K562 (cell line): ENCODE measurements at regions not wholly inside any gene's neighbourhood (a gene's known extent, or its start where the extent isn't known, plus 50 kb on each side); places are given as distances from the start of the nearest gene placed in this dataset.

Experiments
- ATAC-seq: fragments of 200-7000 bp; cut with Tn5 transposase; 3 replicates; pipeline ENCODE4 v1.9.1; 2020; ENCODE audit warnings: moderate library complexity
- BruUV-seq: library from RNA; stranded (reverse); fragments of 400-500 nt; replicated peaks from 2 replicates; lab custom pipeline; 2021; lab: Mats Ljungman, UMichigan
- CTCF ChIA-PET: fragments of 300-600 bp; formaldehyde crosslinking; extraction: SDS; loops from one replicate; lab custom pipeline; 2021; ENCODE audit warnings: low intra/inter-chr PET ratio; lab: Yijun Ruan, JAX
- POLR2A ChIA-PET: fragments of 300-600, 350-650 bp; sonication (Branson Sonifier 250); formaldehyde crosslinking; extraction: SDS; loops from one replicate; lab custom pipeline; 2021; ENCODE audit warnings: antibody characterized with exemption, inconsistent platforms; lab: Yijun Ruan, JAX
- DNase-seq, 4 experiments: peaks; one replicate each; pipeline versions ENCODE4 v3.0.0 to v3.0.0-alpha.2; 2011 to 2018; ENCODE audit warnings: low spot score in 3 of 4, mixed read lengths in 3 of 4; ENCODE audit errors: extremely low read depth in 1 of 4
- FAIRE-seq: peaks from 2 replicates; lab custom pipeline; 2011; peaks lifted over from hg19 to GRCh38; lab: Jason Lieb, UNC
- H2AFZ ChIP-seq: 2 replicates; pipeline ENCODE4 v1.6.0; 2011; ENCODE audit warnings: low read depth, low read length, control low read depth, inconsistent platforms
- H3K27ac ChIP-seq: fragments of 200-600 bp; 3 replicates; pipeline ENCODE4 v1.8.0; 2011; ENCODE audit warnings: low read depth, mild to moderate bottlenecking, control low read depth, inconsistent platforms, low read length, moderate library complexity, mixed read lengths; ENCODE audit errors: extremely low read depth
- H3K27me3 ChIP-seq, 2 experiments: fragments of 300-600 bp in 1 of 2; 2 replicates in 1 of 2; 3 replicates in 1 of 2; pipeline versions ENCODE4 v1.6.0 to v1.8.0; 2011; ENCODE audit warnings: inconsistent platforms in 2 of 2, low read length in 2 of 2, mild to moderate bottlenecking in 1 of 2, mixed read lengths in 1 of 2, moderate library complexity in 1 of 2; ENCODE audit not compliant: control insufficient read depth in 2 of 2, insufficient read depth in 2 of 2
- H3K36me3 ChIP-seq: fragments of 300-600 bp; 3 replicates; pipeline ENCODE4 v1.8.0; 2011; ENCODE audit warnings: mild to moderate bottlenecking, low read length, inconsistent platforms; ENCODE audit not compliant: control insufficient read depth, insufficient read depth
- H3K4me1 ChIP-seq, 2 experiments: fragments of 200-600 bp in 1 of 2; replicated peaks in 1 of 2; 2 replicates in 1 of 2; 3 replicates in 1 of 2; pipeline versions ENCODE4 v1.5.1 to v1.8.0; 2011; ENCODE audit warnings: inconsistent platforms in 2 of 2, low read length in 2 of 2, mild to moderate bottlenecking in 1 of 2, mixed read lengths in 1 of 2, moderate library complexity in 1 of 2; ENCODE audit not compliant: control insufficient read depth in 2 of 2, insufficient read depth in 2 of 2
- H3K4me2 ChIP-seq: 2 replicates; pipeline ENCODE4 v1.6.1; 2011; ENCODE audit warnings: low read length, control low read depth, inconsistent platforms, mixed read lengths; ENCODE audit not compliant: insufficient read depth
- H3K4me3 ChIP-seq: fragments of 200-600 bp; sonication (generic), shearing (Covaris generic); 2 replicates; pipeline ENCODE4 v1.5.1; 2016; ENCODE audit warnings: control low read depth, inconsistent platforms
- H3K79me2 ChIP-seq: fragments of 200-600 bp; 3 replicates; pipeline ENCODE4 v1.8.0; 2011; ENCODE audit warnings: low read length, inconsistent platforms; ENCODE audit not compliant: control insufficient read depth, insufficient read depth
- H3K9ac ChIP-seq, 2 experiments: 2 replicates each; pipeline versions ENCODE4 v1.6.0 to v1.6.1; 2011; ENCODE audit warnings: low read depth in 2 of 2, low read length in 2 of 2, control low read depth in 1 of 2, inconsistent platforms in 1 of 2, mild to moderate bottlenecking in 1 of 2, mixed read lengths in 1 of 2; ENCODE audit not compliant: insufficient read depth in 1 of 2
- H3K9me1 ChIP-seq: one replicate; pipeline ENCODE4 v1.6.0; 2011; ENCODE audit warnings: inconsistent platforms, mild to moderate bottlenecking, low read length, moderate library complexity; ENCODE audit not compliant: control insufficient read depth, insufficient read depth
- H3K9me3 ChIP-seq: replicated peaks from 2 replicates; pipeline ENCODE4 v1.5.1; 2011; ENCODE audit warnings: low read depth, low read length, inconsistent platforms; ENCODE audit not compliant: control insufficient read depth, insufficient read depth
- H4K20me1 ChIP-seq: replicated peaks from 2 replicates; pipeline ENCODE4 v1.6.1; 2011; ENCODE audit warnings: low read length, inconsistent platforms, mixed read lengths; ENCODE audit not compliant: control insufficient read depth, insufficient read depth
- ASH1L ChIP-seq: fragments of 450-650 bp; IDR thresholded peaks from 2 replicates; pipeline ENCODE4 v1.6.1; 2018; ENCODE audit warnings: borderline replicate concordance, mild to moderate bottlenecking, low read depth; ENCODE audit not compliant: partially characterized antibody
- ATF3 ChIP-seq, 2 experiments: fragments of 450-650 bp in 1 of 2; sonication (generic) in 1 of 2; formaldehyde crosslinking in 1 of 2; IDR thresholded peaks in 1 of 2; conservative IDR thresholded peaks in 1 of 2; 2 replicates each; pipeline versions ENCODE4 v1.6.1 to v1.8.1; 2016 to 2023; ENCODE audit warnings: mild to moderate bottlenecking in 2 of 2, moderate library complexity in 2 of 2, inconsistent platforms in 1 of 2, missing genetic modification reagents in 1 of 2
- CCAR2 ChIP-seq: fragments of 200-400 bp; formaldehyde crosslinking; IDR thresholded peaks from 2 replicates; pipeline ENCODE4 v1.6.1; 2017; ENCODE audit warnings: mild to moderate bottlenecking, low read depth, low read length
- CXXC5 ChIP-seq: fragments of 250-450 bp; sonication (Bioruptor Pico); IDR thresholded peaks from 2 replicates; pipeline ENCODE4 v1.8.0; 2022; ENCODE audit warnings: inconsistent platforms, mild to moderate bottlenecking, moderate library complexity
- HDAC1 ChIP-seq, 2 experiments: fragments of 450-650 bp; IDR thresholded peaks; 2 replicates each; pipeline ENCODE4 v1.6.1; 2016 to 2017; ENCODE audit warnings: inconsistent platforms in 1 of 2, mild to moderate bottlenecking in 1 of 2, moderate library complexity in 1 of 2
- HDGF ChIP-seq: fragments of 450-650 bp; IDR thresholded peaks from 2 replicates; pipeline ENCODE4 v1.6.1; 2016
- KDM1A ChIP-seq, 2 experiments: fragments of 450-650 bp; IDR thresholded peaks; 2 replicates each; pipeline ENCODE4 v1.6.1; 2016; ENCODE audit warnings: mild to moderate bottlenecking in 2 of 2
- PCBP1 ChIP-seq: fragments of 200-400 bp; formaldehyde crosslinking; IDR thresholded peaks from 2 replicates; pipeline ENCODE4 v1.6.1; 2018; ENCODE audit warnings: mild to moderate bottlenecking, low read depth, low read length; ENCODE audit not compliant: poor library complexity, severe bottlenecking
- RAD21 ChIP-seq, 2 experiments: fragments of 250-450 bp in 1 of 2; fragments of 450-650 bp in 1 of 2; sonication (Bioruptor Pico) in 1 of 2; formaldehyde crosslinking in 1 of 2; IDR thresholded peaks in 1 of 2; conservative IDR thresholded peaks in 1 of 2; 2 replicates each; pipeline versions ENCODE4 v1.4.0 to v1.8.0; 2020 to 2022; ENCODE audit warnings: mild to moderate bottlenecking in 2 of 2, moderate library complexity in 1 of 2
- RHOXF2B ChIP-seq: fragments of 250-450 bp; sonication (Bioruptor Pico); conservative IDR thresholded peaks from 2 replicates; pipeline ENCODE4 v1.5.1; 2021
- TFE3 ChIP-seq: fragments of 450-650 bp; formaldehyde crosslinking; IDR thresholded peaks from 2 replicates; pipeline ENCODE4 v1.4.0; 2020; ENCODE audit warnings: mild to moderate bottlenecking, mixed read lengths
- whole genome bisulfite sequencing: fragments of 100-300 bp; shearing (Covaris generic); methylation state at CpG from one replicate; pipeline ENCODE4 v1.1.6; 2016; ENCODE audit warnings: low coverage, mixed read lengths; ENCODE audit not compliant: insufficient coverage; ENCODE audit errors: missing lambda C conversion rate; 5-methylcytosine and 5-hydroxymethylcytosine counted together
- in situ Hi-C: fragments of 300-500 bp; cut with MboI; formaldehyde crosslinking; loops from 4 replicates; pipeline ENCODE4 v1.15.0; 2018; ENCODE audit warnings: inconsistent platforms, mixed read lengths
- intact Hi-C: fragments of 100-400 bp; cut with micrococcal nuclease; formaldehyde crosslinking; loops from 2 replicates; pipeline ENCODE4 v1.14.2; 2022
- TF ChIP-seq, protein P1 (sequence below): fragments of 450-650 bp; IDR thresholded peaks from one replicate; pipeline ENCODE4 v1.6.1; 2018; ENCODE audit warnings: mild to moderate bottlenecking, moderate library complexity; ENCODE audit not compliant: partially characterized antibody
- TF ChIP-seq, protein P2 (sequence below): fragments of 250-450 bp; sonication (Bioruptor Pico); IDR thresholded peaks from 2 replicates; pipeline ENCODE4 v1.5.0; 2020; ENCODE audit warnings: mild to moderate bottlenecking, borderline replicate concordance
- TF ChIP-seq, protein P3 (sequence below): sonication (generic); formaldehyde crosslinking; IDR thresholded peaks from 2 replicates; pipeline ENCODE4 v1.8.1; 2022; ENCODE audit warnings: missing genetic modification reagents

- FAIRE-seq (no peak), DNase-seq (no peak), ATAC-seq (no peak)
- Histone ChIP-seq H3K4me2 (no peak overlapping the region), H3K79me2 (no peaks in the 10 kb centered on the region), H3K27ac (no peak overlapping the region), H4K20me1 (no peaks in the 10 kb centered on the region), H3K9ac (no peak overlapping the region), H2AFZ (no peak overlapping the region), H3K4me1 (no peaks in the 10 kb centered on the region), H3K9me3 (no peaks in the 10 kb centered on the region), H3K36me3 (no peaks in the 10 kb centered on the region), H3K27me3 (peaks cover 8 to 30% of the 10 kb centered on the region in 2 experiments; a peak in 4 of 5 replicates), H3K9me1 (no peaks in the 10 kb centered on the region), H3K4me3 (no peak overlapping the region)
- no TSS peak for BruUV-seq
- ChIA-PET POLR2A (no interaction called here), CTCF (no interaction called here)
- in situ Hi-C loops (no loop called here), intact Hi-C loops (no loop called here)
- 3% methylated on average over 3 of the region's 3 CpGs for WGBS
- TF ChIP-seq ATF3 (IDR thresholded peaks at IDR 0.05) (no peak), ATF3 (CRISPR knock-in tag; conservative IDR thresholded peaks at IDR 0.05) (no peak), TFE3 (CRISPR knock-in tag) (no peak), RAD21 (CRISPR knock-in tag; conservative IDR thresholded peaks at IDR 0.05 in 1 of 2, IDR thresholded peaks at IDR 0.05 in 1 of 2) (no peak), CCAR2 (no peak), RHOXF2B (CRISPR knock-in tag) (no peak), KDM1A (IDR thresholded peaks at IDR 0.05) (no peak), PCBP1 (no peak), HDGF (no peak), CXXC5 (CRISPR knock-in tag) (no peak), ASH1L (no peak), HDAC1 (IDR thresholded peaks at IDR 0.05) (no peak)
- TF ChIP-seq, protein P1, sequence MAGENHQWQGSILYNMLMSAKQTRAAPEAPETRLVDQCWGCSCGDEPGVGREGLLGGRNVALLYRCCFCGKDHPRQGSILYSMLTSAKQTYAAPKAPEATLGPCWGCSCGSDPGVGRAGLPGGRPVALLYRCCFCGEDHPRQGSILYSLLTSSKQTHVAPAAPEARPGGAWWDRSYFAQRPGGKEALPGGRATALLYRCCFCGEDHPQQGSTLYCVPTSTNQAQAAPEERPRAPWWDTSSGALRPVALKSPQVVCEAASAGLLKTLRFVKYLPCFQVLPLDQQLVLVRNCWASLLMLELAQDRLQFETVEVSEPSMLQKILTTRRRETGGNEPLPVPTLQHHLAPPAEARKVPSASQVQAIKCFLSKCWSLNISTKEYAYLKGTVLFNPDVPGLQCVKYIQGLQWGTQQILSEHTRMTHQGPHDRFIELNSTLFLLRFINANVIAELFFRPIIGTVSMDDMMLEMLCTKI = no peak
- TF ChIP-seq, protein P2, sequence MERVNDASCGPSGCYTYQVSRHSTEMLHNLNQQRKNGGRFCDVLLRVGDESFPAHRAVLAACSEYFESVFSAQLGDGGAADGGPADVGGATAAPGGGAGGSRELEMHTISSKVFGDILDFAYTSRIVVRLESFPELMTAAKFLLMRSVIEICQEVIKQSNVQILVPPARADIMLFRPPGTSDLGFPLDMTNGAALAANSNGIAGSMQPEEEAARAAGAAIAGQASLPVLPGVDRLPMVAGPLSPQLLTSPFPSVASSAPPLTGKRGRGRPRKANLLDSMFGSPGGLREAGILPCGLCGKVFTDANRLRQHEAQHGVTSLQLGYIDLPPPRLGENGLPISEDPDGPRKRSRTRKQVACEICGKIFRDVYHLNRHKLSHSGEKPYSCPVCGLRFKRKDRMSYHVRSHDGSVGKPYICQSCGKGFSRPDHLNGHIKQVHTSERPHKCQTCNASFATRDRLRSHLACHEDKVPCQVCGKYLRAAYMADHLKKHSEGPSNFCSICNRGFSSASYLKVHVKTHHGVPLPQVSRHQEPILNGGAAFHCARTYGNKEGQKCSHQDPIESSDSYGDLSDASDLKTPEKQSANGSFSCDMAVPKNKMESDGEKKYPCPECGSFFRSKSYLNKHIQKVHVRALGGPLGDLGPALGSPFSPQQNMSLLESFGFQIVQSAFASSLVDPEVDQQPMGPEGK (CRISPR knock-in tag) = no peak
- TF ChIP-seq, protein P3, sequence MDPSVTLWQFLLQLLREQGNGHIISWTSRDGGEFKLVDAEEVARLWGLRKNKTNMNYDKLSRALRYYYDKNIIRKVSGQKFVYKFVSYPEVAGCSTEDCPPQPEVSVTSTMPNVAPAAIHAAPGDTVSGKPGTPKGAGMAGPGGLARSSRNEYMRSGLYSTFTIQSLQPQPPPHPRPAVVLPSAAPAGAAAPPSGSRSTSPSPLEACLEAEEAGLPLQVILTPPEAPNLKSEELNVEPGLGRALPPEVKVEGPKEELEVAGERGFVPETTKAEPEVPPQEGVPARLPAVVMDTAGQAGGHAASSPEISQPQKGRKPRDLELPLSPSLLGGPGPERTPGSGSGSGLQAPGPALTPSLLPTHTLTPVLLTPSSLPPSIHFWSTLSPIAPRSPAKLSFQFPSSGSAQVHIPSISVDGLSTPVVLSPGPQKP = no peak
These were observed 282.9 kb upstream of the IRX5 start for GRCh38 chr16:54647725-54648221.
